ENCODE measurements at regions not wholly inside any gene's neighbourhood (a gene's known extent, or its start where the extent isn't known, plus 50 kb on each side); places are given as distances from the start of the nearest gene placed in this dataset.

DNA sequence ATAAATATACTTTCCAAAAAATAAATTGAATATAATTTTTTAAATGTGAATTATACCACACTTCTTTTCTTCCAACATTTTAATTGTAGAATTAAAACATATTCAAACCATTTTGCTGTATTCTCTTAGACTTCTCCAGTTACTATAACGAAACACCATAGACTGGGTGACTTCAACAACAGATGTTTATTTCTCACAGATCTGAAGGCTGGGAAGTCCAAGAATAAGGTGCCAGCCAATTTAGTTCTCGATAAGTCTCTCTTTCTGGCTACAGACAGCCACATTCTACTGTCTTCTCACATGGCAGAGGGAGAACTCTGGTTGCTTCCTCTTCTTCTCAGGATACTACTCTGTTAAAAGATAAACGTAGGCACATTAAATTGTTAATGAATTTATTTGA is 155.8 kb upstream of the UGT8 start:
- TF ChIP-seq, protein P1, sequence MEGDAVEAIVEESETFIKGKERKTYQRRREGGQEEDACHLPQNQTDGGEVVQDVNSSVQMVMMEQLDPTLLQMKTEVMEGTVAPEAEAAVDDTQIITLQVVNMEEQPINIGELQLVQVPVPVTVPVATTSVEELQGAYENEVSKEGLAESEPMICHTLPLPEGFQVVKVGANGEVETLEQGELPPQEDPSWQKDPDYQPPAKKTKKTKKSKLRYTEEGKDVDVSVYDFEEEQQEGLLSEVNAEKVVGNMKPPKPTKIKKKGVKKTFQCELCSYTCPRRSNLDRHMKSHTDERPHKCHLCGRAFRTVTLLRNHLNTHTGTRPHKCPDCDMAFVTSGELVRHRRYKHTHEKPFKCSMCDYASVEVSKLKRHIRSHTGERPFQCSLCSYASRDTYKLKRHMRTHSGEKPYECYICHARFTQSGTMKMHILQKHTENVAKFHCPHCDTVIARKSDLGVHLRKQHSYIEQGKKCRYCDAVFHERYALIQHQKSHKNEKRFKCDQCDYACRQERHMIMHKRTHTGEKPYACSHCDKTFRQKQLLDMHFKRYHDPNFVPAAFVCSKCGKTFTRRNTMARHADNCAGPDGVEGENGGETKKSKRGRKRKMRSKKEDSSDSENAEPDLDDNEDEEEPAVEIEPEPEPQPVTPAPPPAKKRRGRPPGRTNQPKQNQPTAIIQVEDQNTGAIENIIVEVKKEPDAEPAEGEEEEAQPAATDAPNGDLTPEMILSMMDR (IDR thresholded peaks at IDR 0.05), result no peak

DNA sequence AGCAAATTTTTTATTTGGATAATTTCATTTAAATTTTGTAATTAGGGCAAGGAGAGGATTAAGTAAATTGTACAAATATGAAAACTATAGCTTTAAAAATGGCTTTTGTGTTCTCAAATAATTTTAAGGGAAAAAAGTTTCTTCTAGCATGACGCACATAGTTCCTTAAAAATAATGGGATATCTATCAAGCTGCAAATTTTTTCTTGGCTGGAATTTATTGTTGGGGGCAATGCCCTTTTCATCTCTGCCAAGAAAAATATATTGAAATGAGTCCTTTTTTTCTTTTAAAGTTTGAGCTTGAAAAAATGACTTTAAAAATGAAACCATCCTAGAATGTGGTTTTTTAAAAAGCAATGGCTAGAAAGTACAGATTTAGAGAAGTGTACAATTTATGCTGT is 154.4 kb upstream of the UGT8 start:
- TF ChIP-seq, protein P1 (IDR thresholded peaks at IDR 0.05), result no peak

DNA sequence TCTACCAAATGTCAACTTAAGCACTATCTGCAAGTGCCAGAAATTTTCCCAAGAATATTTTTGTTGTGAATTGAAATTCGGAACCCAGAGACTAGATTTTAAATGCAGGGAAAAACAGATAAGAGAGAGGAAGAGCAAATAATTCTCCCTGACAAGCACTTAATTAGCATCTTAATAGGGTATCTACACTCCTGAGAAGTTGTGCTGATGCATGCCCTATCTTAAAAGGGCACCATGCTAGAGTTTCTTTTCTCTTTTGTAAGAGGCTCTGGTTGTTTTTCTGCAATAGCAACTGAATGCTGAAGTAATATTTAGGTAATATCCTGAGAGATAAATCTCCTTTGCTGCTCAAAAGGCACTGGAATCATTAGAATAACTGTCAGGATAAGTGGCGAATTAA is 139.9 kb upstream of the UGT8 start:
- TF ChIP-seq, protein P1 (IDR thresholded peaks at IDR 0.05), result no peak

DNA sequence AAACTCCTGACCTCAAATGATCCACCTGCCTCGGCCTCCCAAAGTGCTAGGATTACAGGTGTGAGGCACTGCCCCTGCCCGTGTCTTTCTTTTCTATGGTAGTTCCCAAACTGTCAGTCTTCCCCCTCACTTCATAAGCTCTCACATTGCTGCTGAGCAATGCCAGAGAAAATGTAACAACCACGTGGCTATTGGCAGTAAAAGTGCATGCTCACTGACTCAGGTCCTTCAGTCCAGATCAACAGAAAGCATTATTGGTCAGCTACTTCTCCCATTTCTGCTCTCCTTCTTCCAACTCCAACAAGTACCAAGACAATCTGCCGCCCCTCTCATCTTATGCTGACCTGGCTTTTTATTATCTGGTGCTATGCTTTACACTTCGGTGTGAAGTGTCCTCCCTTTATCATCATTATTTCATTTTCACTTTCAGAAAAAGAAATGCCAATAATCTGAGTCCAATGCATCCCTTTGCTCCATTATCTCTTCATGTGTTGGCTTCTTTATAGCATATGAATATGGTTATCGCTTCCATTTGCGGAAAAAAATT is 133.8 kb upstream of the UGT8 start:
- TF ChIP-seq, protein P1 (IDR thresholded peaks at IDR 0.05), result no peak

DNA sequence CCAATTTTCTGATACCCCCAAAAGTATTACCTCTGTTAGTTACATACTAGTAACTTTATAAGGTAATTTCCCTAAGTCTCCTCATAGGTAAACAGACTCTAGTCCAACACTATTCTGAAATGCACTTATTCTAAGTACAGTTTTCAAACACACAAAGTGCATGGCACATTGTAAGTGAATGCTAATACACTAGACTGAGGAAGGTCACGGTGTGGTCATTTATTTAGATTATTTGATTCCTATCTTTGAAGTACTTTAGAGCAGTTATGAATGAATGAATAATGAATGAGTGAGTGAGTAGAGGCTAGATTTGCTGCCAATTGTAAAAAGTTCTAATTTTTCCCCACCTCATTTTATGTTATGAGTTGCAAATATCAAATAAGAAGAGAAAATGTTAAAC is 132.8 kb upstream of the UGT8 start:
- TF ChIP-seq, protein P1 (IDR thresholded peaks at IDR 0.05), result no peak

DNA sequence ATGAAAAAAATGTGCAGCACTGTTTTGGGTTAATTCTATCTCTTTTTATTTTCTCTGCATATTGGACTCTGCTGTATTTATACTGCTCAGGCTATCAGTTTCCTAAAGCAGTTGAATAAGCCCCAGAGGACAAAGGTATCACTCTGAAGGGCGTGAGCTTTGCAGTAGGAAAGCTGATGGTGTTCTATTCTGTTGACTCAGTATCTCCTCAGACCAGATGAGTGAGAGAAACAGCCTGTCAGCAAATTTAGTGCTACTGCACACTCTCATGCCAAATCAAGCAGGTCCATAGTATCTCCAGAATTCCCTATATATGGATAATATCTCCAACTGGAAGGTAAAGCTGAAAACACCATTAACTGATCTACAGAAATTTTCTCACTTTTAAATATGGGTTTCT is 132.3 kb upstream of the UGT8 start:
- TF ChIP-seq, protein P1 (IDR thresholded peaks at IDR 0.05), result no peak

DNA sequence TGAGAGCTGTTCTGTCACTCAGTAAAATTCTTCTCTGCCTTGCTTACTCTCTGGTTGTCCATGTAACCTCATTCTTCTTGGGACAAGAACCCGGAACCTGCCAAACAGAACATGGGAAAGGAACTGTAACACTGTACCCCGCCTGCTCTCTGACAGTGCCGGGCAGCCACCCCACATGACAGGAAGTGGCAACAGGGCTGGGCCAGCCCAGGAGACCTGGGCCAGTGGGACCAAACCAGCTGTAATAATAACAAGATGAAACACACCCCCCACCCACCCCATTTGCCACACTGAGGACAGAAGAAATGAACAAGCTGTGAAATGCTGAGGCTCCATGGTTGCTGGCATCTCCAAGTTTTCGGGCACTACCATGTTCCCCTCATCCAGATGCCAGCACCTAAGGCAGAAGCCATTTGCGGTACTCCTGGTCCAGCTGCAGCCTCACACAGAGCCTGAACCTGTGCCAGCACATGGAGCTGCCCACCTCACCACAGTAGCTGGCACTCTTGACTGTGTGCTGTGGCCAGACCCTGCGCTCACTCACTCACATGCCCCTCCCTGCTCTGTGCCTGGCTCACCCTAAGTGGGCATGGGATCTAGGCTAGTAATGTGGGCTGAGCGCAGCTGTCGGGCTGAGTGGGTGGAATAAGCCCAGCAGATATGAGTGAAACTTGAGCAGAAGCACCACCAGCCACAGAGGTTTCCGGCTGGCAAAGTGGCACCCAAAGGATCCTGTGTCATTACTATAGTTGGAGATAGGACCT is 126.2 kb upstream of the UGT8 start:
- TF ChIP-seq, protein P1 (IDR thresholded peaks at IDR 0.05), result no peak
